H1 (cell line): ENCODE measurements at regions not wholly inside any gene's neighbourhood (a gene's known extent, or its start where the extent isn't known, plus 50 kb on each side); places are given as distances from the start of the nearest gene placed in this dataset.

Source experiments
- ATF3 ChIP-seq: IDR thresholded peaks from 2 replicates; pipeline ENCODE4 v1.6.1; 2011; ENCODE audit warnings: low read depth, mild to moderate bottlenecking, low read length; ENCODE audit not compliant: insufficient read depth
- BCL11A ChIP-seq, 2 experiments: IDR thresholded peaks; one replicate each; pipeline ENCODE4 v1.6.1; 2011; ENCODE audit warnings: low read depth in 2 of 2, low read length in 2 of 2, mild to moderate bottlenecking in 2 of 2
- BRCA1 ChIP-seq: IDR thresholded peaks from 2 replicates; pipeline ENCODE4 v1.6.1; 2012; ENCODE audit warnings: low read depth, low read length, improper control_type of control experiment
- CHD2 ChIP-seq: IDR thresholded peaks from 2 replicates; pipeline ENCODE4 v1.6.1; 2012; ENCODE audit warnings: low read length, improper control_type of control experiment
- CREB1 ChIP-seq: IDR thresholded peaks from 2 replicates; pipeline ENCODE4 v1.6.1; 2012; ENCODE audit warnings: inconsistent platforms
- CTCF ChIP-seq, 3 experiments: IDR thresholded peaks; 1 replicate in 2 of 3; 2 replicates in 1 of 3; pipeline versions ENCODE4 v1.5.1 to v1.6.1; 2011; ENCODE audit warnings: low read length in 3 of 3, mild to moderate bottlenecking in 3 of 3, inconsistent platforms in 2 of 3, low read depth in 1 of 3, moderate library complexity in 1 of 3; ENCODE audit not compliant: insufficient read depth in 1 of 3; ENCODE audit errors: control extremely low read depth in 1 of 3
- FOSL1 ChIP-seq: IDR thresholded peaks from 2 replicates; pipeline ENCODE4 v1.6.1; 2011; ENCODE audit warnings: mild to moderate bottlenecking, low read depth, low read length, moderate library complexity; ENCODE audit not compliant: insufficient read depth
- POLR2A ChIP-seq, 2 experiments: IDR thresholded peaks; 1 replicate in 1 of 2; 2 replicates in 1 of 2; pipeline ENCODE4 v1.6.1; 2011; ENCODE audit warnings: low read depth in 2 of 2, low read length in 2 of 2, mild to moderate bottlenecking in 2 of 2; ENCODE audit errors: control extremely low read depth in 1 of 2
- RNF2 ChIP-seq: fragments of 200-900, 300-1000 bp; sonication (generic); IDR thresholded peaks from 2 replicates; pipeline ENCODE4 v1.7.1; 2016; ENCODE audit warnings: borderline replicate concordance, low read depth, mild to moderate bottlenecking, antibody characterized with exemption, low read length; ENCODE audit not compliant: poor library complexity, severe bottlenecking; ENCODE audit errors: missing control alignments
- TAF1 ChIP-seq: IDR thresholded peaks from 2 replicates; pipeline ENCODE4 v1.6.1; 2011; ENCODE audit warnings: mild to moderate bottlenecking, low read depth, low read length
- TCF12 ChIP-seq: IDR thresholded peaks from 2 replicates; pipeline ENCODE4 v1.6.1; 2011; ENCODE audit warnings: low read depth, mild to moderate bottlenecking, low read length

GRCh38 chr11:116263770-116264169 is 509.0 kb downstream of the BUD13 start:
- TF ChIP-seq FOSL1 (no peak), CTCF (IDR thresholded peaks at IDR 0.05; ENCODE audit: control extremely low read depth in 1 of 3, insufficient read depth in 1 of 3, low read depth in 1 of 3, low read length in 3 of 3) (no peak), BCL11A (IDR thresholded peaks at IDR 0.05; ENCODE audit: low read depth in 2 of 2, low read length in 2 of 2) (no peak), POLR2A (IDR thresholded peaks at IDR 0.05; ENCODE audit: control extremely low read depth in 1 of 2, low read depth in 2 of 2, low read length in 2 of 2) (no peak), CREB1 (no peak), TAF1 (no peak), TCF12 (no peak), CHD2 (no peak), RNF2 (no peak), ATF3 (no peak), BRCA1 (no peak)
